Stomach (tissue), 4 donors: ENCODE measurements at regions not wholly inside any gene's neighbourhood (a gene's known extent, or its start where the extent isn't known, plus 50 kb on each side); places are given as distances from the start of the nearest gene placed in this dataset.

ENCODE experiments used
- EP300 ChIP-seq: sonication (generic); formaldehyde crosslinking; IDR thresholded peaks from one replicate; pipeline ENCODE4 v1.6.1; 2017; ENCODE audit warnings: antibody characterized with exemption
- POLR2A ChIP-seq, 4 donors: fragments of 450-650 bp; IDR thresholded peaks; one replicate each; pipeline ENCODE4 v1.6.1; 2016; ENCODE audit warnings: antibody characterized with exemption in 4 of 4, control low read depth in 2 of 4, mild to moderate bottlenecking in 1 of 4, moderate library complexity in 1 of 4
- POLR2AphosphoS5 ChIP-seq, 3 donors: sonication (generic); formaldehyde crosslinking; IDR thresholded peaks; one replicate each; pipeline ENCODE4 v1.6.1; 2016; ENCODE audit warnings: antibody characterized with exemption in 3 of 3
- TF ChIP-seq, protein P1 (sequence below), 7 experiments: fragments of 450-650 bp in 4 of 7; fragments of 200-600 bp in 3 of 7; sonication (generic) in 3 of 7; IDR thresholded peaks; one replicate each; pipeline ENCODE4 v1.5.1; 2016 to 2019; ENCODE audit warnings: antibody characterized with exemption in 7 of 7, control low read depth in 2 of 7, mild to moderate bottlenecking in 1 of 7

- TF ChIP-seq, protein P1, sequence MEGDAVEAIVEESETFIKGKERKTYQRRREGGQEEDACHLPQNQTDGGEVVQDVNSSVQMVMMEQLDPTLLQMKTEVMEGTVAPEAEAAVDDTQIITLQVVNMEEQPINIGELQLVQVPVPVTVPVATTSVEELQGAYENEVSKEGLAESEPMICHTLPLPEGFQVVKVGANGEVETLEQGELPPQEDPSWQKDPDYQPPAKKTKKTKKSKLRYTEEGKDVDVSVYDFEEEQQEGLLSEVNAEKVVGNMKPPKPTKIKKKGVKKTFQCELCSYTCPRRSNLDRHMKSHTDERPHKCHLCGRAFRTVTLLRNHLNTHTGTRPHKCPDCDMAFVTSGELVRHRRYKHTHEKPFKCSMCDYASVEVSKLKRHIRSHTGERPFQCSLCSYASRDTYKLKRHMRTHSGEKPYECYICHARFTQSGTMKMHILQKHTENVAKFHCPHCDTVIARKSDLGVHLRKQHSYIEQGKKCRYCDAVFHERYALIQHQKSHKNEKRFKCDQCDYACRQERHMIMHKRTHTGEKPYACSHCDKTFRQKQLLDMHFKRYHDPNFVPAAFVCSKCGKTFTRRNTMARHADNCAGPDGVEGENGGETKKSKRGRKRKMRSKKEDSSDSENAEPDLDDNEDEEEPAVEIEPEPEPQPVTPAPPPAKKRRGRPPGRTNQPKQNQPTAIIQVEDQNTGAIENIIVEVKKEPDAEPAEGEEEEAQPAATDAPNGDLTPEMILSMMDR (IDR thresholded peaks at IDR 0.05), result no peak
- no peak for TF ChIP-seq POLR2AphosphoS5 (IDR thresholded peaks at IDR 0.05)
- TF ChIP-seq POLR2A (IDR thresholded peaks at IDR 0.05), result no peak
- no peak for TF ChIP-seq EP300
Observed at GRCh38 chr14:97283005-97283403, 485.8 kb downstream of the VRK1 start.
